GM06990 (cell line): ENCODE measurements at regions not wholly inside any gene's neighbourhood (a gene's known extent, or its start where the extent isn't known, plus 50 kb on each side); places are given as distances from the start of the nearest gene placed in this dataset.

ENCODE experiments used
- DNase-seq: peaks from one replicate; pipeline ENCODE4 v3.0.0-alpha.2; 2011; ENCODE audit not compliant: insufficient read length; ENCODE audit errors: extremely low read depth
- H3K27me3 ChIP-seq: replicated peaks from 2 replicates; pipeline ENCODE4 v1.6.0; 2011; ENCODE audit warnings: low read length; ENCODE audit not compliant: control insufficient read depth, insufficient read depth
- H3K36me3 ChIP-seq: 2 replicates; pipeline ENCODE4 v1.5.1; 2011; ENCODE audit warnings: low read length; ENCODE audit not compliant: control insufficient read depth, insufficient read depth
- H3K4me3 ChIP-seq: replicated peaks from 2 replicates; pipeline ENCODE4 v1.5.1; 2011; ENCODE audit warnings: low read depth, mild to moderate bottlenecking, control low read depth, low read length
- TF ChIP-seq, protein P1 (sequence below): IDR thresholded peaks from 2 replicates; pipeline ENCODE4 v1.5.1; 2011; ENCODE audit warnings: low read length, control low read depth, mild to moderate bottlenecking, inconsistent platforms; ENCODE audit not compliant: insufficient read depth, poor library complexity, severe bottlenecking

DNA sequence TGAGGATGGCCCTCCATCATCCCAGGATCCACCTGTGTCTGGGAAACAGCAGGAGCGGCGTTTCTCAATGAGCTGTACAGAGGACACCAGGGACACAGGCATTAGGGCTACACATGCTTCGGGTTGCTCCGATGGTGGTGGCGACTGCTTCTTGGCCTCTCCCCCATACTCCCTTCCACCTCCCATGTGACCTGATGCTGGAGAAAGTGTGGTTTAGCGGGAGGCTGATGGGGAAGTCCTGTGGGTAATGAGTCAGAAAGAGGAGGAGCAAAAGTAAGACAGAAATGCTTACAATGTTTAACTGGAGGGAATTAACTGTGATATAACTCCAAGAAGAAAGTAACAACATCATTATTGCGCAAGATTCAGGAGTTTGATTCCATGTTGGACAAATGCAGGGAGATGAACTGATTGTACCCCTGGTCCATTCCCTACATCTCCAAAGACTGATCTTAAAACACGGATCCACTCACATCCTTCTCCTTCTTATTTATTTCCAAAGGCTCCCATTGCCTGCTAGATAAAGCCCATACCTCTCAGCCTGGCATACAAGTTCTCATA is 186.6 kb downstream of the NRP2 start:
- no peaks in the 10 kb centered on the region; the same call in 1 of the 2 replicates for H3K27me3 ChIP-seq
- no peaks in the 10 kb centered on the region for H3K36me3 ChIP-seq
- H3K4me3 ChIP-seq = no peak overlapping the region
- no peak for DNase-seq
- TF ChIP-seq, protein P1, sequence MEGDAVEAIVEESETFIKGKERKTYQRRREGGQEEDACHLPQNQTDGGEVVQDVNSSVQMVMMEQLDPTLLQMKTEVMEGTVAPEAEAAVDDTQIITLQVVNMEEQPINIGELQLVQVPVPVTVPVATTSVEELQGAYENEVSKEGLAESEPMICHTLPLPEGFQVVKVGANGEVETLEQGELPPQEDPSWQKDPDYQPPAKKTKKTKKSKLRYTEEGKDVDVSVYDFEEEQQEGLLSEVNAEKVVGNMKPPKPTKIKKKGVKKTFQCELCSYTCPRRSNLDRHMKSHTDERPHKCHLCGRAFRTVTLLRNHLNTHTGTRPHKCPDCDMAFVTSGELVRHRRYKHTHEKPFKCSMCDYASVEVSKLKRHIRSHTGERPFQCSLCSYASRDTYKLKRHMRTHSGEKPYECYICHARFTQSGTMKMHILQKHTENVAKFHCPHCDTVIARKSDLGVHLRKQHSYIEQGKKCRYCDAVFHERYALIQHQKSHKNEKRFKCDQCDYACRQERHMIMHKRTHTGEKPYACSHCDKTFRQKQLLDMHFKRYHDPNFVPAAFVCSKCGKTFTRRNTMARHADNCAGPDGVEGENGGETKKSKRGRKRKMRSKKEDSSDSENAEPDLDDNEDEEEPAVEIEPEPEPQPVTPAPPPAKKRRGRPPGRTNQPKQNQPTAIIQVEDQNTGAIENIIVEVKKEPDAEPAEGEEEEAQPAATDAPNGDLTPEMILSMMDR = no peak

DNA sequence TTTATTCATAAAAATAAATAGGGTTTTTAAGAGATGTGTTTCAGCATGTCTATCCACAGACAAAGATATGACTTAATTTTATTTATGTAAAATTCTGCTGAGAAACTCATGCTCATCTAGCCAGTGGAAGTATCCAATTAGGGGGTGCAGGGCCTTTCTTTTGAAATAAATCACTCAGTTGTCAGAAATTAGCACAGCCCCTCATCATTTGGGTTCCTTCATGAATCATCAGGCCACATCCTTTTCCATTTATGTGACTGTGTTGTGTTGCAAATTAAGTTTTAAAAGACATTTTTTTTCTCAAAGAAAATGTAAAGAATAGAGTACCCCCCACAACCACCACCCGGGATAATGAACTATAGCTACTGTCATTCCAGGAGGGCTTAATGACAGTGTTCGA is 185.8 kb downstream of the NRP2 start:
- H3K27me3 ChIP-seq = no peaks in the 10 kb centered on the region; the same call in 1 of the 2 replicates
- no peak for DNase-seq
- H3K4me3 ChIP-seq = no peak overlapping the region
- TF ChIP-seq, protein P1 = no peak
- H3K36me3 ChIP-seq = no peaks in the 10 kb centered on the region

DNA sequence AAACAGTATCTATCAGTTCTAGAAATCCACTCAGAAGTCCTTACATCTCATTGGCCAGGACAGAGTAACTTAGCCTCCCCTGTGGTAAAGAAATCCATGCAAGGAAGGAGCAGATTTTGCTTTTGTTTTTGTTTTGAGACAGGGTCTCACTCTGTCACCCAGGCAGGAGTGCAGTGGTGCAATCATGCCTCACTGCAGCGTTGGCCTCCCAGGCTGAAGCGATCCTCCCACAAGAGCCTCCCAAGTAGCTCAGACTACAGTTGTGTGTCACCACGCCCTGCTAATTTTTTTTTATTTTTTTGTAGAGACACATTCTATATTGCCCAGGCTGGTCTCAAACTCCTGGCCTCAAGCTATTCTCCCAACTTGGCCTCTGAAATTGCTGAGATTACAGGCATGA is 185.1 kb downstream of the NRP2 start:
- DNase-seq = no peak

DNA sequence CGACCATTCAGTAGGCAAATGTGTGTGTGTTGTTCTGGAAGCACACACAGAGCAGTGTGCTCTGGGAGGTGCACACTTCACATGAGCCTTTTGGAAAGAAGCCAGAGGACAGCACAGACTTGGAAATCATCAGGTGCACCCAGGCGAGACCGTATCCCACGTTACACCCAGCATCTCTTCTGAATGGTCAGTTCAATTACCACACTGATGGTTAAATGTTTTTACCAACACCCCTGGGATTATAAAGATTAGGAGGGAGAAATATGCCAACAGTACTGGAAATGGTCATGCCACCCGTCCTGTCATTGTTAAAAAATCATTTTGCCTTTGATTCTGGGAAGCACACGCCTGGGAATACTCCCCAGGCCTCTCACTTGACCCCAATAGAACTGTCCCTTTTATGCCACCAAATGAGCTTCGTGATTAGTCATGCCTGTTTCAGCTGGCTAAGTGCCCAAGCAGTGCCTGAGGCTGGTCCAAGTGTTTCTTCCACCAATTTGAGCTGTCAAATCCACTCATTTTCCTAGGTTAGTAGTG is 183.7 kb downstream of the NRP2 start:
- TF ChIP-seq, protein P1 = no peak
- DNase-seq = no peak

More for the DNA sequence above, 185.1 kb downstream of the NRP2 start:
- Histone ChIP-seq H3K36me3 (no peaks in the 10 kb centered on the region), H3K4me3 (no peak overlapping the region), H3K27me3 (no peaks in the 10 kb centered on the region; the same call in 1 of the 2 replicates)
- TF ChIP-seq, protein P1 = no peak

DNA sequence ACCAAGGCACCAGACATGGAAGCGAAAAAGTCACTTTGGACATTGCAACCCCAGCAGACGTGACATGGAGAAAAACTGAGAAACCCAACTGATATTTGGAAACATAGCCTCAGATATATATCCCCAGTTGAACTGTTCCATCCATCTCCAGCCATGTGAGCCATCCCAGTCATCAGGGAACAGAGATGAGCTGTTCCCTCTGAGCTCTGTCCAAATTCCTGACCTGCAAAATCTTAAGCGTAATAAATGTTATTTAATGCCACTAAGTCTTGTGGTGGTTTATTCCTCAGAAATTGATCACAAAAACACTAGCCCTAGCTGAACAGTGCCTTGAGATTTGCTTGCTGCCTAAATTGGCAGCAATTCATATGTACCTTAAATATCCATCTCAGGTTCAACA is 182.8 kb downstream of the NRP2 start:
- TF ChIP-seq, protein P1 = no peak
- Histone ChIP-seq H3K4me3 (no peak overlapping the region), H3K27me3 (no peaks in the 10 kb centered on the region; the same call in 1 of the 2 replicates), H3K36me3 (no peaks in the 10 kb centered on the region)
- DNase-seq = no peak

More for the DNA sequence above, 183.7 kb downstream of the NRP2 start:
- H3K4me3 ChIP-seq = no peak overlapping the region
- H3K27me3 ChIP-seq = no peaks in the 10 kb centered on the region; the same call in 1 of the 2 replicates
- H3K36me3 ChIP-seq = no peaks in the 10 kb centered on the region
